ENCODE measurements at regions not wholly inside any gene's neighbourhood (a gene's known extent, or its start where the extent isn't known, plus 50 kb on each side); places are given as distances from the start of the nearest gene placed in this dataset.

- DNase-seq (no peak), ATAC-seq (no peak)
- Histone ChIP-seq H3K9me3 (no peaks in the 10 kb centered on the region), H3K36me3 (no peaks in the 10 kb centered on the region), H3K27ac (no peak overlapping the region), H3K4me1 (no peaks in the 10 kb centered on the region), H3K27me3 (no peaks in the 10 kb centered on the region), H3K4me3 (no peak overlapping the region)
- in situ Hi-C loops (cut with MboI; ENCODE audit: low sequenced_read_pairs in 4 of 4) (no loop called here), intact Hi-C loops (cut with DNase I; ENCODE audit: low total_unique reads) (no loop called here)
- TF ChIP-seq POLR2A (IDR thresholded peaks at IDR 0.05) (no peak), CTCF (IDR thresholded peaks at IDR 0.05 in 4 of 5, conservative IDR thresholded peaks at IDR 0.05 in 1 of 5) (no peak)
Measured at GRCh38 chr13:65613004-65613403, 1617.1 kb downstream of the PCDH9 start.

GRCh38 chr13:65609350-65609749 lies 1620.8 kb downstream of the PCDH9 start:
- in situ Hi-C loops (cut with MboI; ENCODE audit: low sequenced_read_pairs in 4 of 4), result no loop called here

GRCh38 chr13:65606622-65607021 lies 1623.5 kb downstream of the PCDH9 start:
- in situ Hi-C loops (cut with MboI; ENCODE audit: low sequenced_read_pairs in 4 of 4), result no loop called here
- no peak overlapping the region for H3K4me3 ChIP-seq
- TF ChIP-seq POLR2A (IDR thresholded peaks at IDR 0.05) (no peak), CTCF (IDR thresholded peaks at IDR 0.05 in 4 of 5, conservative IDR thresholded peaks at IDR 0.05 in 1 of 5) (no peak)
- DNase-seq (no peak), ATAC-seq (no peak)
- H3K36me3 ChIP-seq, result no peaks in the 10 kb centered on the region
- intact Hi-C loops (cut with DNase I; ENCODE audit: low total_unique reads), result no loop called here
- H3K27me3 ChIP-seq, result no peaks in the 10 kb centered on the region
- no peaks in the 10 kb centered on the region for H3K9me3 ChIP-seq
- H3K4me1 ChIP-seq, result no peaks in the 10 kb centered on the region
- no peak overlapping the region for H3K27ac ChIP-seq

More at GRCh38 chr13:65609350-65609749, 1620.8 kb downstream of the PCDH9 start:
- no peak for DNase-seq
- H3K4me1 ChIP-seq, result no peaks in the 10 kb centered on the region
- intact Hi-C loops (cut with DNase I; ENCODE audit: low total_unique reads), result no loop called here
- no peak overlapping the region for H3K27ac ChIP-seq
- no peaks in the 10 kb centered on the region for H3K36me3 ChIP-seq
- H3K9me3 ChIP-seq, result no peaks in the 10 kb centered on the region
- ATAC-seq, result no peak
- H3K27me3 ChIP-seq, result no peaks in the 10 kb centered on the region
- TF ChIP-seq POLR2A (IDR thresholded peaks at IDR 0.05) (no peak), CTCF (IDR thresholded peaks at IDR 0.05 in 4 of 5, conservative IDR thresholded peaks at IDR 0.05 in 1 of 5) (no peak)
- H3K4me3 ChIP-seq, result no peak overlapping the region

GRCh38 chr13:65605396-65605795 lies 1624.7 kb downstream of the PCDH9 start:
- no peaks in the 10 kb centered on the region for H3K36me3 ChIP-seq
- H3K9me3 ChIP-seq, result no peaks in the 10 kb centered on the region
- H3K27me3 ChIP-seq, result no peaks in the 10 kb centered on the region
- DNase-seq, result no peak
- in situ Hi-C loops (cut with MboI; ENCODE audit: low sequenced_read_pairs in 4 of 4), result no loop called here
- intact Hi-C loops (cut with DNase I; ENCODE audit: low total_unique reads), result no loop called here
- no peaks in the 10 kb centered on the region for H3K4me1 ChIP-seq
- no peak overlapping the region for H3K4me3 ChIP-seq
- ATAC-seq, result no peak
- no peak overlapping the region for H3K27ac ChIP-seq
- TF ChIP-seq POLR2A (IDR thresholded peaks at IDR 0.05) (no peak), CTCF (IDR thresholded peaks at IDR 0.05 in 4 of 5, conservative IDR thresholded peaks at IDR 0.05 in 1 of 5) (no peak)

GRCh38 chr13:65603160-65603559 lies 1627.0 kb downstream of the PCDH9 start:
- Histone ChIP-seq H3K36me3 (no peaks in the 10 kb centered on the region), H3K4me3 (no peak overlapping the region), H3K9me3 (no peaks in the 10 kb centered on the region), H3K27ac (no peak overlapping the region), H3K27me3 (no peaks in the 10 kb centered on the region), H3K4me1 (no peaks in the 10 kb centered on the region)
- no peak for ATAC-seq
- intact Hi-C loops (cut with DNase I; ENCODE audit: low total_unique reads) (no loop called here), in situ Hi-C loops (cut with MboI; ENCODE audit: low sequenced_read_pairs in 4 of 4) (no loop called here)
- DNase-seq, result no peak
- TF ChIP-seq POLR2A (IDR thresholded peaks at IDR 0.05), result no peak
- TF ChIP-seq CTCF (IDR thresholded peaks at IDR 0.05 in 4 of 5, conservative IDR thresholded peaks at IDR 0.05 in 1 of 5), result no peak

Data from gastrocnemius medialis (tissue), 4 donors.